Trophoblast cell (in vitro differentiated cells and primary cell): ENCODE measurements at regions not wholly inside any gene's neighbourhood (a gene's known extent, or its start where the extent isn't known, plus 50 kb on each side); places are given as distances from the start of the nearest gene placed in this dataset.

Experiments used
- DNase-seq, 2 donors: peaks; one replicate each; pipeline ENCODE4 v3.0.0-alpha.2; 2016
- H2AFZ ChIP-seq: 2 replicates; pipeline ENCODE4 v1.6.1; 2013; ENCODE audit warnings: low read length, moderate library complexity, mild to moderate bottlenecking; ENCODE audit not compliant: insufficient read depth, poor library complexity
- H2AK5ac ChIP-seq: 2 replicates; pipeline ENCODE4 v1.6.1; 2013; ENCODE audit warnings: mild to moderate bottlenecking, low read length
- H2BK120ac ChIP-seq: 2 replicates; pipeline ENCODE4 v1.6.1; 2013; ENCODE audit warnings: low read length, mild to moderate bottlenecking, moderate library complexity; ENCODE audit not compliant: insufficient read depth, poor library complexity
- H2BK12ac ChIP-seq: 2 replicates; pipeline ENCODE4 v1.6.1; 2013; ENCODE audit warnings: mild to moderate bottlenecking, low read length, moderate library complexity
- H2BK5ac ChIP-seq: 2 replicates; pipeline ENCODE4 v1.6.1; 2013; ENCODE audit warnings: low read length, low read depth, moderate library complexity, mild to moderate bottlenecking; ENCODE audit not compliant: poor library complexity
- H3K14ac ChIP-seq: 2 replicates; pipeline ENCODE4 v1.6.1; 2013; ENCODE audit warnings: mild to moderate bottlenecking, low read length
- H3K18ac ChIP-seq: 2 replicates; pipeline ENCODE4 v1.6.1; 2013; ENCODE audit warnings: mild to moderate bottlenecking, low read length
- H3K23ac ChIP-seq: 2 replicates; pipeline ENCODE4 v1.6.1; 2013; ENCODE audit warnings: low read length
- H3K27ac ChIP-seq: 2 replicates; pipeline ENCODE4 v1.5.1; 2013; ENCODE audit warnings: low read depth, mild to moderate bottlenecking, inconsistent platforms, low read length, moderate library complexity
- H3K27me3 ChIP-seq: 2 replicates; pipeline ENCODE4 v1.6.1; 2013; ENCODE audit warnings: inconsistent platforms, mild to moderate bottlenecking, low read length, moderate library complexity; ENCODE audit not compliant: insufficient read depth
- H3K36me3 ChIP-seq, 2 experiments: 1 replicate in 1 of 2; 2 replicates in 1 of 2; pipeline ENCODE4 v1.6.1; 2013; ENCODE audit warnings: low read length in 2 of 2, mild to moderate bottlenecking in 2 of 2, moderate library complexity in 1 of 2; ENCODE audit not compliant: insufficient read depth in 2 of 2, control insufficient read depth in 1 of 2
- H3K4ac ChIP-seq: 2 replicates; pipeline ENCODE4 v1.6.1; 2013; ENCODE audit warnings: low read depth, mild to moderate bottlenecking, low read length, moderate library complexity
- H3K4me1 ChIP-seq, 2 experiments: 1 replicate in 1 of 2; 2 replicates in 1 of 2; pipeline ENCODE4 v1.6.1; 2013; ENCODE audit warnings: low read length in 2 of 2, mild to moderate bottlenecking in 2 of 2, moderate library complexity in 1 of 2; ENCODE audit not compliant: insufficient read depth in 2 of 2, control insufficient read depth in 1 of 2
- H3K4me2 ChIP-seq: 2 replicates; pipeline ENCODE4 v1.6.1; 2013; ENCODE audit warnings: inconsistent platforms, mild to moderate bottlenecking, low read length, moderate library complexity
- H3K4me3 ChIP-seq: 2 replicates; pipeline ENCODE4 v1.5.1; 2013; ENCODE audit warnings: mild to moderate bottlenecking, low read depth, low read length, inconsistent platforms
- H3K79me1 ChIP-seq: one replicate; pipeline ENCODE4 v1.6.1; 2013; ENCODE audit warnings: low read length
- H3K79me2 ChIP-seq: 2 replicates; pipeline ENCODE4 v1.6.1; 2013; ENCODE audit warnings: low read length, mild to moderate bottlenecking; ENCODE audit not compliant: control insufficient read depth, insufficient read depth, poor library complexity
- H3K9ac ChIP-seq: 2 replicates; pipeline ENCODE4 v1.6.1; 2013; ENCODE audit warnings: mild to moderate bottlenecking, low read length
- H3K9me3 ChIP-seq: 2 replicates; pipeline ENCODE4 v1.6.1; 2013; ENCODE audit warnings: low read depth, mild to moderate bottlenecking, control low read depth, inconsistent platforms, low read length; ENCODE audit not compliant: insufficient read depth
- H4K12ac ChIP-seq: 2 replicates; pipeline ENCODE4 v1.6.1; 2013; ENCODE audit warnings: low read depth, mild to moderate bottlenecking, low read length, moderate library complexity
- H4K8ac ChIP-seq: 2 replicates; pipeline ENCODE4 v1.6.1; 2013; ENCODE audit warnings: low read depth, mild to moderate bottlenecking, low read length, moderate library complexity
- H4K91ac ChIP-seq: one replicate; pipeline ENCODE4 v1.6.1; 2013; ENCODE audit warnings: low read depth, mild to moderate bottlenecking, low read length, moderate library complexity
- WGBS: extraction: QIAGEN DNeasy Blood & Tissue Kit; methylation state at CpG from one replicate; pipeline ENCODE4 v1.1.7; 2013; ENCODE audit warnings: missing lambda C conversion rate; ENCODE audit not compliant: insufficient read length, insufficient coverage; ENCODE audit errors: extremely low coverage; 5-methylcytosine and 5-hydroxymethylcytosine counted together

- Histone ChIP-seq H3K36me3 (no peaks in the 10 kb centered on the region), H3K9ac (no peak overlapping the region), H4K91ac (no peak overlapping the region), H3K4me3 (no peak overlapping the region), H3K4me1 (peaks cover 4 to 12% of the 10 kb centered on the region in 2 experiments), H3K79me1 (peaks cover 13% of the 10 kb centered on the region), H2AK5ac (no peak overlapping the region), H4K12ac (no peak overlapping the region), H3K27ac (no peak overlapping the region), H3K14ac (no peak overlapping the region), H2BK12ac (no peak overlapping the region), H2BK120ac (no peak overlapping the region), H3K4me2 (no peak overlapping the region), H3K27me3 (no peaks in the 10 kb centered on the region), H2AFZ (no peak overlapping the region), H3K23ac (no peak overlapping the region), H3K9me3 (peaks cover 1% of the 10 kb centered on the region), H2BK5ac (no peak overlapping the region), H3K4ac (no peak overlapping the region), H3K18ac (no peak overlapping the region), H4K8ac (no peak overlapping the region), H3K79me2 (no peaks in the 10 kb centered on the region)
- WGBS, result no CpG with 5 or more reads among the region's 3 CpGs
- peak in 1 of 2 donors; percentile 24 for DNase-seq
These were observed 60.6 kb upstream of the XCR1 start for GRCh38 chr3:46087871-46088270.

- no peak overlapping the region for H4K12ac ChIP-seq
These were observed 59.7 kb upstream of the XCR1 start for GRCh38 chr3:46086986-46087385.

GRCh38 chr3:46086083-46086437 is 58.8 kb upstream of the XCR1 start:
- peaks cover 2% of the 10 kb centered on the region for H3K79me2 ChIP-seq
- no peak overlapping the region for H2BK5ac ChIP-seq
- no peak overlapping the region for H3K9ac ChIP-seq
- H3K27me3 ChIP-seq, result no peaks in the 10 kb centered on the region
- H3K14ac ChIP-seq, result no peak overlapping the region
- H4K91ac ChIP-seq, result peak overlapping the region; percentile 57
- H3K27ac ChIP-seq, result no peak overlapping the region
- H3K36me3 ChIP-seq, result no peaks in the 10 kb centered on the region
- no peak for DNase-seq
- no peak overlapping the region for H4K12ac ChIP-seq
- peaks cover 18% of the 10 kb centered on the region for H3K79me1 ChIP-seq
- H3K4ac ChIP-seq, result no peak overlapping the region
- peak overlapping the region; percentile 41 for H2BK12ac ChIP-seq
- H3K9me3 ChIP-seq, result peaks cover 1% of the 10 kb centered on the region
- no peak overlapping the region for H3K4me3 ChIP-seq
- no peak overlapping the region for H3K23ac ChIP-seq
- H2AK5ac ChIP-seq, result peak overlapping the region; percentile 22
- H3K4me1 ChIP-seq, result peaks cover 8 to 17% of the 10 kb centered on the region in 2 experiments
- H2BK120ac ChIP-seq, result no peak overlapping the region
- no CpG with 5 or more reads among the region's 4 CpGs for WGBS
- H3K4me2 ChIP-seq, result no peak overlapping the region
- no peak overlapping the region for H2AFZ ChIP-seq
- peak overlapping the region; percentile 6 for H4K8ac ChIP-seq
- H3K18ac ChIP-seq, result no peak overlapping the region

More at GRCh38 chr3:46086986-46087385, 59.7 kb upstream of the XCR1 start:
- no peak overlapping the region for H4K8ac ChIP-seq
- peaks cover 1% of the 10 kb centered on the region for H3K9me3 ChIP-seq
- H3K79me2 ChIP-seq, result peaks cover 2% of the 10 kb centered on the region
- H2AFZ ChIP-seq, result no peak overlapping the region
- no peak for DNase-seq
- WGBS, result no CpG with 5 or more reads among the region's 5 CpGs
- no peaks in the 10 kb centered on the region for H3K27me3 ChIP-seq
- H3K79me1 ChIP-seq, result peaks cover 17% of the 10 kb centered on the region
- no peak overlapping the region for H3K9ac ChIP-seq
- peak overlapping the region; percentile 16 for H2BK12ac ChIP-seq
- H2AK5ac ChIP-seq, result no peak overlapping the region
- no peak overlapping the region for H3K4me3 ChIP-seq
- H3K18ac ChIP-seq, result no peak overlapping the region
- no peak overlapping the region for H3K4me2 ChIP-seq
- no peak overlapping the region for H4K91ac ChIP-seq
- no peak overlapping the region for H3K23ac ChIP-seq
- no peak overlapping the region for H3K14ac ChIP-seq
- H3K4ac ChIP-seq, result no peak overlapping the region
- no peaks in the 10 kb centered on the region for H3K36me3 ChIP-seq
- H2BK5ac ChIP-seq, result no peak overlapping the region
- H2BK120ac ChIP-seq, result no peak overlapping the region
- peaks cover 8 to 14% of the 10 kb centered on the region in 2 experiments for H3K4me1 ChIP-seq
- H3K27ac ChIP-seq, result no peak overlapping the region

GRCh38 chr3:46085421-46086082 is 58.3 kb upstream of the XCR1 start:
- Histone ChIP-seq H3K27ac (no peak overlapping the region), H4K91ac (peak overlapping the region; percentile 57), H2BK5ac (no peak overlapping the region), H4K8ac (peak overlapping the region; percentile 3), H3K79me2 (peaks cover 2% of the 10 kb centered on the region), H3K36me3 (no peaks in the 10 kb centered on the region), H2BK120ac (peak overlapping the region; percentile 6), H3K18ac (no peak overlapping the region), H3K79me1 (peaks cover 18% of the 10 kb centered on the region), H3K14ac (no peak overlapping the region), H3K27me3 (no peaks in the 10 kb centered on the region), H3K4ac (no peak overlapping the region), H3K4me2 (no peak overlapping the region), H3K4me3 (no peak overlapping the region), H3K23ac (no peak overlapping the region), H2BK12ac (peak overlapping the region; percentile 51), H4K12ac (no peak overlapping the region), H3K4me1 (peaks cover 8 to 17% of the 10 kb centered on the region in 2 experiments), H3K9me3 (peaks cover 1% of the 10 kb centered on the region), H2AK5ac (no peak overlapping the region), H3K9ac (no peak overlapping the region), H2AFZ (no peak overlapping the region)
- no CpG with 5 or more reads among the region's 3 CpGs for WGBS
- peak; percentile 48 to 66 for DNase-seq
